ENCODE measurements at regions not wholly inside any gene's neighbourhood (a gene's known extent, or its start where the extent isn't known, plus 50 kb on each side); places are given as distances from the start of the nearest gene placed in this dataset.

DNA sequence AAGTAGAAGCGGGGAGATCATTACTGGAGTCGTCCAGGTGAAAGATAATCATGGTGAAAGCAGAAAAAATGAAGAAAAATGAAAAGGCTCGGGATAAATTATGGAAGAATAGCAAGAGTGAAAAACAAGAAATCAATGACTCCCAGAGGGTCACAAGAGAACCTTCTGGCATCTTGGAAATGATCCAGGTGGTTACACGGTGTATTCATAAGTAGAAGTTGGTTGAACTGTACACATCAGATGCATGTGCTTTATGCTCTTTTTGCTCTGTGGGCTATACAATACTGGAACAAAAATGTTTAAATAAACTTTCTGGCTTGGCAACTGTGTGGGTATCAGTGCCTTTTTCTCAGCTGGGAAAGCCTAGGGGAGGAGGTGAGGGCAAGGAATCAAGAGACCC, 348.9 kb downstream of the RND3 start:
- DNase-seq: no peak

GRCh38 chr2:150137338-150138069, 350.0 kb downstream of the RND3 start:
- Mint-ChIP-seq H3K9me3 (peaks cover 0 to 7% (median 0%) of the 10 kb centered on the region in 11 donors), H3K4me3 (no peak overlapping the region), H3K4me1 (no peaks in the 10 kb centered on the region), H3K27me3 (no peaks in the 10 kb centered on the region), H3K36me3 (no peaks in the 10 kb centered on the region), H3K27ac (no peak overlapping the region)
- no peaks in the 10 kb centered on the region for H3K4me1 ChIP-seq (ENCODE audit: control insufficient read depth in 2 of 2, insufficient read depth in 2 of 2, low read length in 2 of 2)
- no peaks in the 10 kb centered on the region for H3K36me3 ChIP-seq (ENCODE audit: control insufficient read depth in 2 of 3, insufficient read depth in 3 of 3, low read length in 3 of 3)
- no peaks in the 10 kb centered on the region for H3K9me3 ChIP-seq (ENCODE audit: control insufficient read depth in 2 of 3, low read length in 3 of 3)
- intact Hi-C loops (cut with micrococcal nuclease): no loop called here
- H3K27ac ChIP-seq (ENCODE audit: low read depth, low read length): no peak overlapping the region
- no peak for DNase-seq
- POLR2A ChIA-PET: no interaction called here
- H3K4me3 ChIP-seq (ENCODE audit: low read length): no peak overlapping the region
- H3K27me3 ChIP-seq (ENCODE audit: control insufficient read depth in 2 of 2, insufficient read depth in 2 of 2, low read length in 2 of 2): no peaks in the 10 kb centered on the region
- no peak for ATAC-seq
- CTCF ChIA-PET: no interaction called here

More for the DNA sequence above, 348.9 kb downstream of the RND3 start:
- H3K4me1 ChIP-seq (ENCODE audit: control insufficient read depth in 2 of 2, insufficient read depth in 2 of 2, low read length in 2 of 2): no peaks in the 10 kb centered on the region
- CTCF ChIA-PET: no interaction called here
- no peak overlapping the region for H3K27ac Mint-ChIP-seq
- H3K36me3 Mint-ChIP-seq: no peaks in the 10 kb centered on the region
- no peaks in the 10 kb centered on the region for H3K9me3 ChIP-seq (ENCODE audit: control insufficient read depth in 2 of 3, low read length in 3 of 3)
- no peak overlapping the region for H3K27ac ChIP-seq (ENCODE audit: low read depth, low read length)
- no peak overlapping the region for H3K4me3 Mint-ChIP-seq
- no peaks in the 10 kb centered on the region for H3K27me3 ChIP-seq (ENCODE audit: control insufficient read depth in 2 of 2, insufficient read depth in 2 of 2, low read length in 2 of 2)
- POLR2A ChIA-PET: no interaction called here
- intact Hi-C loops (cut with micrococcal nuclease): no loop called here
- H3K4me1 Mint-ChIP-seq: no peaks in the 10 kb centered on the region
- no peak overlapping the region for H3K4me3 ChIP-seq (ENCODE audit: low read length)
- peaks cover 0 to 7% (median 1%) of the 10 kb centered on the region in 11 donors for H3K9me3 Mint-ChIP-seq
- ATAC-seq: no peak
- H3K27me3 Mint-ChIP-seq: no peaks in the 10 kb centered on the region
- H3K36me3 ChIP-seq (ENCODE audit: control insufficient read depth in 2 of 3, insufficient read depth in 3 of 3, low read length in 3 of 3): no peaks in the 10 kb centered on the region

GRCh38 chr2:150136893-150137292, 350.6 kb downstream of the RND3 start:
- no peaks in the 10 kb centered on the region for H3K4me1 ChIP-seq (ENCODE audit: control insufficient read depth in 2 of 2, insufficient read depth in 2 of 2, low read length in 2 of 2)
- no peak for ATAC-seq
- no peaks in the 10 kb centered on the region for H3K9me3 ChIP-seq (ENCODE audit: control insufficient read depth in 2 of 3, low read length in 3 of 3)
- H3K4me3 Mint-ChIP-seq: no peak overlapping the region
- no peak for DNase-seq
- no peak overlapping the region for H3K27ac Mint-ChIP-seq
- H3K36me3 ChIP-seq (ENCODE audit: control insufficient read depth in 2 of 3, insufficient read depth in 3 of 3, low read length in 3 of 3): no peaks in the 10 kb centered on the region
- ChIA-PET POLR2A (no interaction called here), CTCF (no interaction called here)
- H3K9me3 Mint-ChIP-seq: peaks cover 0 to 7% (median 0%) of the 10 kb centered on the region in 11 donors
- H3K27me3 Mint-ChIP-seq: no peaks in the 10 kb centered on the region
- no peak overlapping the region for H3K27ac ChIP-seq (ENCODE audit: low read depth, low read length)
- H3K4me1 Mint-ChIP-seq: no peaks in the 10 kb centered on the region
- intact Hi-C loops (cut with micrococcal nuclease): no loop called here
- H3K27me3 ChIP-seq (ENCODE audit: control insufficient read depth in 2 of 2, insufficient read depth in 2 of 2, low read length in 2 of 2): no peaks in the 10 kb centered on the region
- no peaks in the 10 kb centered on the region for H3K36me3 Mint-ChIP-seq
- H3K4me3 ChIP-seq (ENCODE audit: low read length): no peak overlapping the region

DNA sequence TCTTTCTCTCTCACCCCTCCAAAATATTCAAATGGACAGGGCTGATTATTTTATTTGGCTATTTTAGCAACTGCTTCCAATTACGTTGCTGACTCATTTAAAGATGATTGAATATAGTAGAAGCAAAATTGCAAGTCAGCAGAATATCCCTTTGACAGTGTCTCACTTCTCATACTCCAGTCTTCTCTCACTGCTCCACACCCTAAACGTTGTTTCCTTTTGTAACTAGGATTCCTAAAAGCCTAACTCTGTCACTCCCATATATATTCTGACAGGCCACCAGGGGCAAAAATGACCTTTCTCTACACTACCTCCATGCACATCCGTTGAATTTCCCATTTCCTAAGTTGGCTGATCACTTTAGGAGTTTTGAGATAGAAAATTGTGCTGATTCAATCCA, 351.1 kb downstream of the RND3 start:
- H3K4me3 Mint-ChIP-seq: no peak overlapping the region
- intact Hi-C loops (cut with micrococcal nuclease): no loop called here
- H3K27ac Mint-ChIP-seq: no peak overlapping the region
- Histone ChIP-seq H3K9me3 (ENCODE audit: control insufficient read depth in 2 of 3, low read length in 3 of 3) (no peaks in the 10 kb centered on the region), H3K36me3 (ENCODE audit: control insufficient read depth in 2 of 3, insufficient read depth in 3 of 3, low read length in 3 of 3) (no peaks in the 10 kb centered on the region), H3K27me3 (ENCODE audit: control insufficient read depth in 2 of 2, insufficient read depth in 2 of 2, low read length in 2 of 2) (no peaks in the 10 kb centered on the region), H3K4me1 (ENCODE audit: control insufficient read depth in 2 of 2, insufficient read depth in 2 of 2, low read length in 2 of 2) (no peaks in the 10 kb centered on the region), H3K4me3 (ENCODE audit: low read length) (no peak overlapping the region), H3K27ac (ENCODE audit: low read depth, low read length) (no peak overlapping the region)
- peaks cover 0 to 7% (median 0%) of the 10 kb centered on the region in 11 donors for H3K9me3 Mint-ChIP-seq
- POLR2A ChIA-PET: no interaction called here
- CTCF ChIA-PET: no interaction called here
- no peaks in the 10 kb centered on the region for H3K36me3 Mint-ChIP-seq
- no peaks in the 10 kb centered on the region for H3K27me3 Mint-ChIP-seq
- no peaks in the 10 kb centered on the region for H3K4me1 Mint-ChIP-seq
- DNase-seq: no peak
- ATAC-seq: no peak

DNA sequence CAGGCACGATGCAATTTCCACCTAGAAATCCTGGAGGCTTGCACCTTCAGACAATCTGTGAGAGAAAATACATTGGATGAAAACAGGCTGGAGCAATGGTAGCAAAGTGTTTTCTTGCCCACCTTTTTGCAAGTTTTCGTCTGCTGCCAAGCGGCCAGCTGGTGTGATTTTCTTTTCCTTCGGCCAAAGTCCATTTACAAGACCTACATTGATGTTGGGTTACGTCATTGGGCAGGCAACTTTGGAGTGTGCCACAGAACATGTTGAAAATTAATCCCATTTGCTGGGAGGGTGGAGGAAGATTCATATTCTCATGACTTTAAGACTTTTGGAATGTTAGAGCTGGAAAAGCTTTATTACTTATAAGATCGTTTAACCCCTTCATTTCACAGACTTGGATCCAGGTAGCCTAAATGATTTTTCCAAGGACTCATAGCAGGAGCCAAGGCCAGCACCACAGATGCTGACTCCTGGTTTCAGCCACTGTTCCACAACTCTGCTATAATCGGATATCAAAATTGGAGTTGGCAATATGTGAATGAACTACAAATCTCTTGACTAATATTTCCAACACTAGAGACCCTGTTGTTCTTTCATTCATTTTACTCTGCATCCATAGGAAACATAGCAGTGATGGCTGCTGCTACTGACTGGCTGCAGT, 352.1 kb downstream of the RND3 start:
- POLR2A ChIA-PET: no interaction called here
- Mint-ChIP-seq H3K27me3 (no peaks in the 10 kb centered on the region), H3K4me1 (no peaks in the 10 kb centered on the region), H3K9me3 (peaks cover 0 to 7% (median 0%) of the 10 kb centered on the region in 11 donors), H3K4me3 (no peak overlapping the region), H3K36me3 (no peaks in the 10 kb centered on the region), H3K27ac (no peak overlapping the region)
- H3K9me3 ChIP-seq (ENCODE audit: control insufficient read depth in 2 of 3, low read length in 3 of 3): no peaks in the 10 kb centered on the region
- no peaks in the 10 kb centered on the region for H3K27me3 ChIP-seq (ENCODE audit: control insufficient read depth in 2 of 2, insufficient read depth in 2 of 2, low read length in 2 of 2)
- DNase-seq (no peak), ATAC-seq (no peak)
- intact Hi-C loops (cut with micrococcal nuclease): no loop called here
- no peak overlapping the region for H3K27ac ChIP-seq (ENCODE audit: low read depth, low read length)
- CTCF ChIA-PET: no interaction called here
- no peak overlapping the region for H3K4me3 ChIP-seq (ENCODE audit: low read length)
- H3K36me3 ChIP-seq (ENCODE audit: control insufficient read depth in 2 of 3, insufficient read depth in 3 of 3, low read length in 3 of 3): no peaks in the 10 kb centered on the region
- no peaks in the 10 kb centered on the region for H3K4me1 ChIP-seq (ENCODE audit: control insufficient read depth in 2 of 2, insufficient read depth in 2 of 2, low read length in 2 of 2)

DNA sequence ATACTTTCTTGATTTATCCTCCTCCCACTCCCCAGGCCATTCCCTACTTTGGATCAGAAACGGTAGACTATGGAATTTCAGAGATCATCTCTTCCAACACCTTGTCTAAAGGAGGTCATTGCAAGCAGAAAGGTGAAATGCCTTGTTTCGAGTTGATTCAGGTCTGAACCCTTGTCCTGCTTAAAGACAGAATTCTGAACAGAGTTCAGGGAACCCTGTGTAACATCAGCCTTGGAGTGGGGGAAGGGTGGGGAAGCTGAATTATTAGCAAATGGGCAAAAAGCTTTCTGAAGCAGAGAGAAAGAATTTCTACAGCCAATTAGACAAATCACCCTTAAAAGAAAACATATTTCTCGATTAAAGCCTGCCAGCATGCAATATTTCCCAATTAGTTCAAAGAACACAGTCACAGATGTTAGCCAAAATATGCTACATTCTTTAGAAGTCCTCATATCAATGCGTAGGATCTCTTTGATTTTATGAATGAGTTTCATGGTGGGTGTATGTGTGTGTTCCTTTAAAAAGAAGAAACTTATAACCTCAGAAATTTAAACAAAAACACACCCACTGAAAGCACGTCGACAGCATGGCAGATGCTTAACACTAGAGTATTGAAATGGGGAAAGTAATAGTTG, 353.1 kb downstream of the RND3 start:
- ChIA-PET POLR2A (no interaction called here), CTCF (no interaction called here)
- H3K36me3 ChIP-seq (ENCODE audit: control insufficient read depth in 2 of 3, insufficient read depth in 3 of 3, low read length in 3 of 3): no peaks in the 10 kb centered on the region
- no peaks in the 10 kb centered on the region for H3K9me3 ChIP-seq (ENCODE audit: control insufficient read depth in 2 of 3, low read length in 3 of 3)
- H3K27ac Mint-ChIP-seq: no peak overlapping the region
- H3K27me3 ChIP-seq (ENCODE audit: control insufficient read depth in 2 of 2, insufficient read depth in 2 of 2, low read length in 2 of 2): no peaks in the 10 kb centered on the region
- no peak overlapping the region for H3K4me3 ChIP-seq (ENCODE audit: low read length)
- no peaks in the 10 kb centered on the region for H3K27me3 Mint-ChIP-seq
- no peaks in the 10 kb centered on the region for H3K4me1 ChIP-seq (ENCODE audit: control insufficient read depth in 2 of 2, insufficient read depth in 2 of 2, low read length in 2 of 2)
- no peak overlapping the region for H3K4me3 Mint-ChIP-seq
- intact Hi-C loops (cut with micrococcal nuclease): no loop called here
- no peak overlapping the region for H3K27ac ChIP-seq (ENCODE audit: low read depth, low read length)
- DNase-seq (no peak), ATAC-seq (no peak)
- no peaks in the 10 kb centered on the region for H3K4me1 Mint-ChIP-seq
- no peaks in the 10 kb centered on the region for H3K36me3 Mint-ChIP-seq
- H3K9me3 Mint-ChIP-seq: peaks cover 0 to 7% (median 0%) of the 10 kb centered on the region in 11 donors

GRCh38 chr2:150133623-150134022, 353.8 kb downstream of the RND3 start:
- Histone ChIP-seq H3K9me3 (ENCODE audit: control insufficient read depth in 2 of 3, low read length in 3 of 3) (no peaks in the 10 kb centered on the region), H3K36me3 (ENCODE audit: control insufficient read depth in 2 of 3, insufficient read depth in 3 of 3, low read length in 3 of 3) (no peaks in the 10 kb centered on the region), H3K4me1 (ENCODE audit: control insufficient read depth in 2 of 2, insufficient read depth in 2 of 2, low read length in 2 of 2) (no peaks in the 10 kb centered on the region), H3K27ac (ENCODE audit: low read depth, low read length) (no peak overlapping the region), H3K4me3 (ENCODE audit: low read length) (no peak overlapping the region), H3K27me3 (ENCODE audit: control insufficient read depth in 2 of 2, insufficient read depth in 2 of 2, low read length in 2 of 2) (no peaks in the 10 kb centered on the region)
- Mint-ChIP-seq H3K4me3 (no peak overlapping the region), H3K36me3 (no peaks in the 10 kb centered on the region), H3K27ac (no peak overlapping the region), H3K27me3 (no peaks in the 10 kb centered on the region), H3K4me1 (no peaks in the 10 kb centered on the region), H3K9me3 (peaks cover 0 to 5% (median 1%) of the 10 kb centered on the region in 11 donors)
- intact Hi-C loops (cut with micrococcal nuclease): no loop called here
- POLR2A ChIA-PET: no interaction called here
- DNase-seq (no peak), ATAC-seq (no peak)
- CTCF ChIA-PET: no interaction called here

Data from naive thymus-derived CD4-positive, alpha-beta T cell (primary cell).